HepG2 (cell line): ENCODE measurements at regions not wholly inside any gene's neighbourhood (a gene's known extent, or its start where the extent isn't known, plus 50 kb on each side); places are given as distances from the start of the nearest gene placed in this dataset.

Experiments
- ATAC-seq: fragments of 200-7000 bp; cut with Tn5 transposase; 3 replicates; pipeline ENCODE4 v1.9.1; 2020; ENCODE audit warnings: mild to moderate bottlenecking, moderate library complexity
- BruUV-seq: library from RNA; stranded (reverse); fragments of 400-500 nt; replicated peaks from 2 replicates; lab custom pipeline; 2021; lab: Mats Ljungman, UMichigan
- CTCF ChIA-PET: fragments of 300-600 bp; formaldehyde crosslinking; extraction: SDS; loops from one replicate; lab custom pipeline; 2021; ENCODE audit warnings: low total read pairs, inconsistent platforms, low intra/inter-chr PET ratio; lab: Yijun Ruan, JAX
- POLR2A ChIA-PET: fragments of 350-600 bp; sonication (Branson Sonifier 250); formaldehyde crosslinking; loops from one replicate; lab custom pipeline; 2020; ENCODE audit warnings: antibody characterized with exemption, inconsistent platforms; lab: Yijun Ruan, JAX
- DNase-seq: peaks from one replicate; pipeline ENCODE4 v3.0.0-alpha.2; 2015; ENCODE audit warnings: low spot score
- FAIRE-seq: peaks from 3 replicates; lab custom pipeline; 2011; peaks lifted over from hg19 to GRCh38; lab: Jason Lieb, UNC
- H2AFZ ChIP-seq: one replicate; pipeline ENCODE4 v1.6.1; 2011; ENCODE audit warnings: low read length, inconsistent platforms
- H3K27ac ChIP-seq: fragments of 300-600 bp; 3 replicates; pipeline ENCODE4 v1.8.0; 2011; ENCODE audit warnings: mixed run types, mild to moderate bottlenecking, mixed read lengths, low read length, inconsistent platforms; ENCODE audit not compliant: insufficient read depth; ENCODE audit errors: extremely low read length
- H3K27me3 ChIP-seq, 2 experiments: fragments of 200-600 bp in 1 of 2; 2 replicates in 1 of 2; 3 replicates in 1 of 2; pipeline versions ENCODE4 v1.6.0 to v1.8.0; 2011; ENCODE audit warnings: low read length in 2 of 2, mild to moderate bottlenecking in 2 of 2, moderate library complexity in 2 of 2, inconsistent platforms in 1 of 2; ENCODE audit not compliant: insufficient read depth in 2 of 2, control insufficient read depth in 1 of 2
- H3K36me3 ChIP-seq, 2 experiments: fragments of 200-600 bp in 1 of 2; replicated peaks in 1 of 2; 2 replicates in 1 of 2; 3 replicates in 1 of 2; pipeline versions ENCODE4 v1.5.1 to v1.8.0; 2011; ENCODE audit warnings: low read length in 2 of 2, inconsistent platforms in 1 of 2; ENCODE audit not compliant: insufficient read depth in 2 of 2, control insufficient read depth in 1 of 2
- H3K4me1 ChIP-seq: 2 replicates; pipeline ENCODE4 v1.5.1; 2012; ENCODE audit warnings: low read length, inconsistent platforms; ENCODE audit not compliant: insufficient read depth
- H3K4me2 ChIP-seq: 2 replicates; pipeline ENCODE4 v1.6.0; 2011; ENCODE audit warnings: low read depth, low read length, inconsistent platforms
- H3K4me3 ChIP-seq, 3 experiments: fragments of 200-600 bp in 1 of 3; sonication (generic), shearing (Covaris generic) in 1 of 3; replicated peaks in 1 of 3; 2 replicates each; pipeline ENCODE4 v1.5.1; 2011 to 2016; ENCODE audit warnings: low read length in 3 of 3, inconsistent platforms in 2 of 3, low read depth in 2 of 3, mild to moderate bottlenecking in 2 of 3, control low read depth in 1 of 3, mixed read lengths in 1 of 3; ENCODE audit not compliant: insufficient read depth in 1 of 3
- H3K79me2 ChIP-seq: one replicate; pipeline ENCODE4 v1.6.1; 2011; ENCODE audit warnings: low read length, inconsistent platforms; ENCODE audit not compliant: insufficient read depth
- H3K9ac ChIP-seq: 2 replicates; pipeline ENCODE4 v1.6.0; 2011; ENCODE audit warnings: mild to moderate bottlenecking, low read depth, low read length, inconsistent platforms; ENCODE audit not compliant: insufficient read depth
- H3K9me3 ChIP-seq: 2 replicates; pipeline ENCODE4 v1.5.1; 2012; ENCODE audit warnings: mild to moderate bottlenecking, low read length
- H4K20me1 ChIP-seq: 2 replicates; pipeline ENCODE4 v1.6.0; 2011; ENCODE audit warnings: inconsistent platforms, mild to moderate bottlenecking, low read length, moderate library complexity; ENCODE audit not compliant: insufficient read depth
- AGO2 ChIP-seq: fragments of 200-400 bp; formaldehyde crosslinking; optimal IDR thresholded peaks from 2 replicates; pipeline ENCODE3; 2017; ENCODE audit warnings: mild to moderate bottlenecking, low read depth, low read length, moderate library complexity
- PITX1 ChIP-seq: sonication (generic); formaldehyde crosslinking; IDR thresholded peaks from 2 replicates; pipeline ENCODE4 v1.5.1; 2020; ENCODE audit warnings: mild to moderate bottlenecking, missing genetic modification reagents
- SNAPC2 ChIP-seq: sonication (generic); formaldehyde crosslinking; IDR thresholded peaks from 2 replicates; pipeline ENCODE4 v1.8.1; 2022; ENCODE audit warnings: mild to moderate bottlenecking, missing genetic modification reagents
- ZFP62 ChIP-seq: sonication (generic); formaldehyde crosslinking; IDR thresholded peaks from 2 replicates; pipeline ENCODE4 v1.4.0; 2020; ENCODE audit warnings: missing genetic modification reagents
- ZNF354B ChIP-seq: sonication (generic); formaldehyde crosslinking; IDR thresholded peaks from 2 replicates; pipeline ENCODE4 v1.8.0; 2022; ENCODE audit warnings: mild to moderate bottlenecking, missing genetic modification reagents
- ZNF510 ChIP-seq: sonication (generic); formaldehyde crosslinking; IDR thresholded peaks from 2 replicates; pipeline ENCODE4 v1.4.0; 2020; ENCODE audit warnings: low read depth, mild to moderate bottlenecking, missing genetic modification reagents
- ZNF629 ChIP-seq: sonication (generic); formaldehyde crosslinking; conservative IDR thresholded peaks from 2 replicates; pipeline ENCODE4 v1.5.0; 2020; ENCODE audit warnings: missing genetic modification reagents
- ZNF773 ChIP-seq: sonication (generic); formaldehyde crosslinking; IDR thresholded peaks from 2 replicates; pipeline ENCODE4 v1.4.0; 2020; ENCODE audit warnings: missing genetic modification reagents, borderline replicate concordance
- WGBS: methylation state at CpG from one replicate; pipeline ENCODE4 v1.1.6; 2017; ENCODE audit warnings: low lambda C conversion rate; 5-methylcytosine and 5-hydroxymethylcytosine counted together
- in situ Hi-C: cut with HindIII; loops from 2 replicates; pipeline ENCODE4 v1.10.0; 2017; ENCODE audit warnings: low pct_unique_long_range_greater_than_20kb; ENCODE audit not compliant: extremely low pct_ligation_motif_present
- intact Hi-C: fragments of 100-400 bp; cut with micrococcal nuclease; formaldehyde crosslinking; loops from one replicate; pipeline ENCODE4 v1.10.0; 2022; ENCODE audit not compliant: unreplicated experiment
- TF ChIP-seq, protein P1 (sequence below): sonication (generic); formaldehyde crosslinking; IDR thresholded peaks from 2 replicates; pipeline ENCODE4 v1.5.0; 2020; ENCODE audit warnings: missing genetic modification reagents
- TF ChIP-seq, protein P2 (sequence below): sonication (generic); formaldehyde crosslinking; IDR thresholded peaks from 2 replicates; pipeline ENCODE4 v1.4.0; 2020; ENCODE audit warnings: missing genetic modification reagents
- TF ChIP-seq, protein P3 (sequence below): sonication (generic); formaldehyde crosslinking; IDR thresholded peaks from 2 replicates; pipeline ENCODE4 v1.9.0; 2021; ENCODE audit warnings: missing genetic modification reagents, mild to moderate bottlenecking, borderline replicate concordance

DNA sequence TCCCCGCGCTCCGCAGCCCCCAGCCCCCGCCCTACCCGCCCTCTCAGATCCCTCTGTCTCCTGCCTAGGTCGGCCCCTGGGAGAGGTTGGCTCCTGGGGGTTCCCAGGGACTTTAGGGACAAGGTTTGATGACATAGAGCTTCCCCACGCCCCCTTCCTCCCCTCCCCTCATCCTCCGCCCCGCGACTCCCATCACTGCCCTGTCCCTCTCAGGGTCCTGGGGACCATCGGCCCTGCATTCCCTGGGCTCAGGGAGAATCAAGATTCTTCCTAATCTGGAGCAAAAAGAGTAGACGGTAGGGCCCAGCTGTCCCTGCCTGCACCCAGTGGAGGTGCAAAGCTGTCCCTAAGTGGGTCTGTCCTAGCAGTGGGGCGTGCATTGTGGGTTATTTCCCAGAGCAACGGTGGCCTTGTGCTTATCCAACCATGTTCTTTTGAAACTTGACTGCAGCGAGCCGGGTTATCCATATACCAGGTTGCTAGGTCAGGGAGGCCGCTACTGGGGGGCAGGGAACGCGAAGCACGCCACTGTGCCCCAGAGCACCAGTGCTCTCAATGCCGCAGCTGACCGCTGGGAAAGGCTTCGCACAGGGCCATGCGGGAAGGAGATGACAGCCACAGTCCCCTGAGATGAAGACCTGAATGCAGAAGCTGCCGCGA is 124.4 kb upstream of the PRMT8 start:
- no TSS peak for BruUV-seq
- DNase-seq (no peak), FAIRE-seq (no peak), ATAC-seq (no peak; the same call in 2 of the 3 replicates)
- TF ChIP-seq SNAPC2 (CRISPR knock-in tag) (no peak), ZNF773 (CRISPR knock-in tag) (no peak), ZNF629 (no peak), ZNF354B (CRISPR knock-in tag) (no peak), AGO2 (no peak), ZNF510 (CRISPR knock-in tag) (no peak), PITX1 (CRISPR knock-in tag) (no peak), ZFP62 (no peak)
- TF ChIP-seq, protein P1, sequence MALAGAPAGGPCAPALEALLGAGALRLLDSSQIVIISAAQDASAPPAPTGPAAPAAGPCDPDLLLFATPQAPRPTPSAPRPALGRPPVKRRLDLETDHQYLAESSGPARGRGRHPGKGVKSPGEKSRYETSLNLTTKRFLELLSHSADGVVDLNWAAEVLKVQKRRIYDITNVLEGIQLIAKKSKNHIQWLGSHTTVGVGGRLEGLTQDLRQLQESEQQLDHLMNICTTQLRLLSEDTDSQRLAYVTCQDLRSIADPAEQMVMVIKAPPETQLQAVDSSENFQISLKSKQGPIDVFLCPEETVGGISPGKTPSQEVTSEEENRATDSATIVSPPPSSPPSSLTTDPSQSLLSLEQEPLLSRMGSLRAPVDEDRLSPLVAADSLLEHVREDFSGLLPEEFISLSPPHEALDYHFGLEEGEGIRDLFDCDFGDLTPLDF: no peak
- TF ChIP-seq, protein P2, sequence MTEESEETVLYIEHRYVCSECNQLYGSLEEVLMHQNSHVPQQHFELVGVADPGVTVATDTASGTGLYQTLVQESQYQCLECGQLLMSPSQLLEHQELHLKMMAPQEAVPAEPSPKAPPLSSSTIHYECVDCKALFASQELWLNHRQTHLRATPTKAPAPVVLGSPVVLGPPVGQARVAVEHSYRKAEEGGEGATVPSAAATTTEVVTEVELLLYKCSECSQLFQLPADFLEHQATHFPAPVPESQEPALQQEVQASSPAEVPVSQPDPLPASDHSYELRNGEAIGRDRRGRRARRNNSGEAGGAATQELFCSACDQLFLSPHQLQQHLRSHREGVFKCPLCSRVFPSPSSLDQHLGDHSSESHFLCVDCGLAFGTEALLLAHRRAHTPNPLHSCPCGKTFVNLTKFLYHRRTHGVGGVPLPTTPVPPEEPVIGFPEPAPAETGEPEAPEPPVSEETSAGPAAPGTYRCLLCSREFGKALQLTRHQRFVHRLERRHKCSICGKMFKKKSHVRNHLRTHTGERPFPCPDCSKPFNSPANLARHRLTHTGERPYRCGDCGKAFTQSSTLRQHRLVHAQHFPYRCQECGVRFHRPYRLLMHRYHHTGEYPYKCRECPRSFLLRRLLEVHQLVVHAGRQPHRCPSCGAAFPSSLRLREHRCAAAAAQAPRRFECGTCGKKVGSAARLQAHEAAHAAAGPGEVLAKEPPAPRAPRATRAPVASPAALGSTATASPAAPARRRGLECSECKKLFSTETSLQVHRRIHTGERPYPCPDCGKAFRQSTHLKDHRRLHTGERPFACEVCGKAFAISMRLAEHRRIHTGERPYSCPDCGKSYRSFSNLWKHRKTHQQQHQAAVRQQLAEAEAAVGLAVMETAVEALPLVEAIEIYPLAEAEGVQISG (CRISPR knock-in tag): no peak
- TF ChIP-seq, protein P3, sequence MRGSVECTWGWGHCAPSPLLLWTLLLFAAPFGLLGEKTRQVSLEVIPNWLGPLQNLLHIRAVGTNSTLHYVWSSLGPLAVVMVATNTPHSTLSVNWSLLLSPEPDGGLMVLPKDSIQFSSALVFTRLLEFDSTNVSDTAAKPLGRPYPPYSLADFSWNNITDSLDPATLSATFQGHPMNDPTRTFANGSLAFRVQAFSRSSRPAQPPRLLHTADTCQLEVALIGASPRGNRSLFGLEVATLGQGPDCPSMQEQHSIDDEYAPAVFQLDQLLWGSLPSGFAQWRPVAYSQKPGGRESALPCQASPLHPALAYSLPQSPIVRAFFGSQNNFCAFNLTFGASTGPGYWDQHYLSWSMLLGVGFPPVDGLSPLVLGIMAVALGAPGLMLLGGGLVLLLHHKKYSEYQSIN (CRISPR knock-in tag): no peak
- in situ Hi-C loops (no loop called here), intact Hi-C loops (no loop called here)
- Histone ChIP-seq H3K79me2 (no peaks in the 10 kb centered on the region), H3K9ac (no peak overlapping the region), H3K4me2 (no peak overlapping the region), H3K4me3 (no peak overlapping the region), H4K20me1 (peaks cover 4% of the 10 kb centered on the region; the same call in 1 of the 2 replicates), H3K27me3 (peaks cover 10 to 65% of the 10 kb centered on the region in 2 experiments), H3K27ac (no peak overlapping the region), H2AFZ (no peak overlapping the region), H3K9me3 (no peaks in the 10 kb centered on the region), H3K4me1 (no peaks in the 10 kb centered on the region), H3K36me3 (no peaks in the 10 kb centered on the region)
- POLR2A ChIA-PET: no interaction called here
- WGBS: 31% methylated on average over 21 of the region's 26 CpGs
- CTCF ChIA-PET: no interaction called here
